GM12891 (cell line): ENCODE measurements at regions not wholly inside any gene's neighbourhood (a gene's known extent, or its start where the extent isn't known, plus 50 kb on each side); places are given as distances from the start of the nearest gene placed in this dataset.

Source experiments
- POLR2A ChIP-seq: IDR thresholded peaks from 2 replicates; pipeline ENCODE4 v1.6.1; 2011; ENCODE audit warnings: low read depth, low read length, control low read depth
- POU2F2 ChIP-seq: IDR thresholded peaks from 2 replicates; pipeline ENCODE4 v1.6.1; 2011; ENCODE audit warnings: low read depth, mild to moderate bottlenecking, control low read depth, low read length, moderate library complexity

DNA sequence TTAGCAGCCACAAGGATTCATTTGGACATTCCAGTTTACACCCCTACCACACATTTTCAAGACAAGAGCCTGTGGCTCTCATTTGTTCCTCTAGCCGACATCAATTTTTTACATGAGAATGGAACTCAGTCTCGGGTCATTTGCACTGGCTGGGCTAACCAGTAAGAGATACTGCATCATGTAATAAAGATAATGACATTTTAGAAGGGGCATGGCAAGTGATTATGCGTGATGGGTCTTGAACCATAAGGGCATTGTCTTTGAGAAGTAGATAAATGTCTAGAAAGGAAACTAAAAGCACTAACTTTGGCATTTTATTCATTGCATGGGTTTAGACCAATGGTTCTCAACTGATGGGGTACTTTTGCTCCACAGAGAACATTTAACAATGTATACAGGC, 146.0 kb upstream of the GRM7 start:
- no peak for TF ChIP-seq POLR2A
- TF ChIP-seq POU2F2: no peak
